Activated B cell treated with CpG ODN at 0.5 μM for 24 hours (primary cell): ENCODE measurements at regions not wholly inside any gene's neighbourhood (a gene's known extent, or its start where the extent isn't known, plus 50 kb on each side); places are given as distances from the start of the nearest gene placed in this dataset.

ENCODE experiments used
- ATAC-seq: fragments of 200-7000 bp; cut with Tn5 transposase; one replicate; pipeline ENCODE4 v1.10.0; 2021; ENCODE audit warnings: low read depth, mild to moderate bottlenecking, moderate library complexity
- CTCF ChIA-PET: fragments of 350-600 bp; sonication (Branson Sonifier 250); formaldehyde crosslinking; loops from one replicate; lab custom pipeline; 2021; ENCODE audit warnings: antibody characterized with exemption; lab: Charles Lee
- POLR2A ChIA-PET: fragments of 350-600 bp; sonication (Branson Sonifier 250); formaldehyde crosslinking; loops from one replicate; lab custom pipeline; 2021; ENCODE audit warnings: antibody characterized with exemption; lab: Charles Lee
- DNase-seq: peaks from one replicate; pipeline ENCODE4 v3.0.0; 2022
- H3K27ac Mint-ChIP-seq: one replicate; pipeline ENCODE4 v1.8.0; 2020; ENCODE audit warnings: mixed read lengths
- H3K27me3 Mint-ChIP-seq: one replicate; pipeline ENCODE4 v1.8.0; 2021; ENCODE audit warnings: mixed read lengths
- H3K36me3 Mint-ChIP-seq: one replicate; pipeline ENCODE4 v1.8.0; 2021; ENCODE audit warnings: low read depth, mixed read lengths
- H3K4me1 Mint-ChIP-seq: one replicate; pipeline ENCODE4 v1.8.0; 2021; ENCODE audit warnings: mixed read lengths
- H3K4me3 Mint-ChIP-seq: one replicate; pipeline ENCODE4 v1.8.0; 2020; ENCODE audit warnings: mild to moderate bottlenecking, mixed read lengths
- H3K9me3 Mint-ChIP-seq: one replicate; pipeline ENCODE4 v1.8.0; 2020; ENCODE audit warnings: mixed read lengths
- intact Hi-C: fragments of 100-400 bp; cut with micrococcal nuclease; formaldehyde crosslinking; loops from one replicate; pipeline ENCODE4 v1.15.1; 2024
- TF ChIP-seq, protein P1 (sequence below): fragments of 200-600 bp; IDR thresholded peaks from one replicate; pipeline ENCODE4 v1.8.0; 2022; ENCODE audit warnings: antibody characterized with exemption, mild to moderate bottlenecking

DNA sequence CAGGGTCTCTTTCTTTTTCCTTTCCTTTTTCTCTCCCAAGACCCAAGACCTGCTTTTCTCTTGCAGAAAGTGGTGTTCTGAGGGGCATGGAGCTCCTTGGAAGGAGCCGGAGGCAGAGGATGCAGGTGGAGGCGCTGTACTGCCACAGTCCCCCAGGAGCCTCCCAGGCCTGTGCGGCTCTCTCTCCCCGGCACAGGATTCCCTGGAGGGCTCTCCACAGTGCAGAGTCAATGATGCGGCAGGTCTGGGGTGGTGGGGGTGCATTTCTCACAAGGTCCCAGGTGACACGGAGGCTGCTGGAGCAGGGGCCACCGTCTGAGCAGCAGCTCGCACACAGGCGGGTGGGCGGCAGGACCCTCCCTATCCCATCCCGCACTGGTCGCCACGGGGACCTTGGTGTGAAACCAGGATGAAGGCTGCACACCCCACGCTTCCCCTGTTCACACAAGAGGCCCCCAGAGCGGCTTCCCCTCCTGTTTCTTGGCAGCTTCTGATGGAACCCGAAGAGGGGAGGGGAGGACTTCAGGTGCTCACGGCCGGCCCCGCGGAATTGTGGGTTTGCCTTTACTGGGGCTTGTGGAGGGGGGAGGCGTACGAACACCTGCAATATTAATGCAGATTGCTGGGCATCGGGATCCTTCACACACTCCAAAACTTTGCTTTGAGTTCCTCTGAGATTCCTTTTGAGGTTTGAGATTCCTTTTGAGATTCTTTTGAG is 186.9 kb downstream of the ENGASE start:
- intact Hi-C loops, result no loop called here
- Mint-ChIP-seq H3K27ac (no peak overlapping the region), H3K27me3 (peaks cover 15% of the 10 kb centered on the region), H3K36me3 (no peaks in the 10 kb centered on the region), H3K4me1 (no peaks in the 10 kb centered on the region), H3K4me3 (no peak overlapping the region), H3K9me3 (no peaks in the 10 kb centered on the region)
- ATAC-seq, result no peak
- ChIA-PET POLR2A (no interaction called here), CTCF (no interaction called here)
- TF ChIP-seq, protein P1, sequence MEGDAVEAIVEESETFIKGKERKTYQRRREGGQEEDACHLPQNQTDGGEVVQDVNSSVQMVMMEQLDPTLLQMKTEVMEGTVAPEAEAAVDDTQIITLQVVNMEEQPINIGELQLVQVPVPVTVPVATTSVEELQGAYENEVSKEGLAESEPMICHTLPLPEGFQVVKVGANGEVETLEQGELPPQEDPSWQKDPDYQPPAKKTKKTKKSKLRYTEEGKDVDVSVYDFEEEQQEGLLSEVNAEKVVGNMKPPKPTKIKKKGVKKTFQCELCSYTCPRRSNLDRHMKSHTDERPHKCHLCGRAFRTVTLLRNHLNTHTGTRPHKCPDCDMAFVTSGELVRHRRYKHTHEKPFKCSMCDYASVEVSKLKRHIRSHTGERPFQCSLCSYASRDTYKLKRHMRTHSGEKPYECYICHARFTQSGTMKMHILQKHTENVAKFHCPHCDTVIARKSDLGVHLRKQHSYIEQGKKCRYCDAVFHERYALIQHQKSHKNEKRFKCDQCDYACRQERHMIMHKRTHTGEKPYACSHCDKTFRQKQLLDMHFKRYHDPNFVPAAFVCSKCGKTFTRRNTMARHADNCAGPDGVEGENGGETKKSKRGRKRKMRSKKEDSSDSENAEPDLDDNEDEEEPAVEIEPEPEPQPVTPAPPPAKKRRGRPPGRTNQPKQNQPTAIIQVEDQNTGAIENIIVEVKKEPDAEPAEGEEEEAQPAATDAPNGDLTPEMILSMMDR, result no peak
- DNase-seq, result no peak

DNA sequence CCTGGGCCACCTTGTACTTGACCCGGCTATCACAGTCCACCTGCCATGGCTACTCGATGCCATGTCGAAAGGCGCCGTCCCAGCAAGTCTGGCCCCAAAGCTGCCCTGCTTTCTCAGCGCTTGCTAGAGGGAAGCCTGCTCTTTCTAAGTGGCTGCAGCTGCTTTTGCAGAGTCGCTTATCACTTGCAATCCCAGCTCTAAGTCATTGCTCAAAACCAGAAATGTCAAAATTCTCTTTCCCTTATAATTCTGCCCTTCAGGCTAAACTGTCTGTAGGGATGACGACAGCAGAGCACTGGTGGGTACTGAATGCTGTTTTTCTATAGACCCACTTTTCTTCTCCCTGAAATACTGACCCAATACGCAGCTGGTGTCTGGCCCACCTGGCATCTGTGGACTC is 184.2 kb downstream of the ENGASE start:
- ATAC-seq, result no peak
- CTCF ChIA-PET, result no interaction called here
- no peaks in the 10 kb centered on the region for H3K4me1 Mint-ChIP-seq
- H3K36me3 Mint-ChIP-seq, result no peaks in the 10 kb centered on the region
- POLR2A ChIA-PET, result no interaction called here
- no peaks in the 10 kb centered on the region for H3K9me3 Mint-ChIP-seq
- no peak overlapping the region for H3K27ac Mint-ChIP-seq
- TF ChIP-seq, protein P1, result no peak
- peaks cover 22% of the 10 kb centered on the region for H3K27me3 Mint-ChIP-seq
- DNase-seq, result no peak
- intact Hi-C loops, result no loop called here
- no peak overlapping the region for H3K4me3 Mint-ChIP-seq

DNA sequence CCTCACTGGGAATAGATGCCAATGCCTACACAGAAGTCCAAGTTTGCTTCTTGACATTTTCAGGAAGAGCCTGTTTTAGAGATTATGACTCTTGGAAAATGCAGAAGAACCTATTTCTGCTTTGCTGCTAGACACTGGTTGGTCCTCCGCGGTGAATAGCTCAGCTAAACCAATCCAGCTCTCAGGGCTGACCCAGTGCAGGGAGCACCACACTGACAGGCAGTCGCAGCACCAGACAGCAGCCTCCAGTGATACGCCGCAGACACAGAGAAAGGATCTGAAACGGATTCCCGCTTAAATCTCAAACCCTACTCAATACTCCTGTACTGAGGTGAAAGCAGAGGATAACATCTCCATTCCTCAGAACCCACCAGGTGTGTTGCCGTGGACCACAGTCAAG is 183.4 kb downstream of the ENGASE start:
- Mint-ChIP-seq H3K27ac (no peak overlapping the region), H3K4me3 (no peak overlapping the region), H3K27me3 (peaks cover 27% of the 10 kb centered on the region), H3K4me1 (peaks cover under 1% of the 10 kb centered on the region), H3K9me3 (no peaks in the 10 kb centered on the region), H3K36me3 (no peaks in the 10 kb centered on the region)
- ATAC-seq (no peak), DNase-seq (no peak)
- intact Hi-C loops, result no loop called here
- POLR2A ChIA-PET, result interaction anchor here (0.6 kb wide), 1 partner anchor 1108 kb away, joined by 3 read pairs; no protein-coding TSS in a partner anchor
- TF ChIP-seq, protein P1, result no peak
- CTCF ChIA-PET, result no interaction called here

DNA sequence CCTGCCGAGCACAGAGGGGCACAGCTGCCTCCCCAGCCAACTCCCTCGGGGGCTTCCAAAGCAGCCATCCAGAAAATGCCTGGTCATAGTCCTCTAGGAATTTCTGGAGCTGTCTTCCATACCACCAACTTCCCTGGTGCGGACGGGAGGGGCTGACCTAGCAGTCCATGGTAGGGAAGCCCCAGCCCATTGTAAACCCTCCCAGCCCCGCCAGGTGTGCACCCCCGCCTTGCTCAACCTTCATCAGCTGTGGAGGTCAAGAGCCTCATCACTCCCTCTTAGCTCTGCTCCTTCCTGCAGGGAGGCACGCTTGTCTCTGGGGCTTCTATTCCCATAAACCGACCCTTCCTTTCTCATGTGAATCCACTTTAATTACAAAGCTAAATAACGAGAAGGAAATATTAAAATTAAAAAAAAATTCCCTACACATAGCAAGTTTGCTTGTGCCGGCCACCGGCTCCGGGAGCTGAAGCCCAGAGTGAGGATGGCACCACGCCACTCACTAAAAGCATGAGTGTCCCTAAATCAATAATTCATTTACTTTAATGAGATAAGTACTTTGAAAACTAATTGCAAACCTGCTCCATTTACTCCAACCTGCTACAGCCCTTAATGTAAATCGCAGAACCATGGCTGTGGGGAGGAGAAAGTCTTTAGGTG is 181.4 kb downstream of the ENGASE start:
- CTCF ChIA-PET, result interaction anchor here (1.3 kb wide), 1 partner anchor 138 kb away, joined by 3 read pairs; no protein-coding TSS in a partner anchor
- intact Hi-C loops, result no loop called here
- H3K9me3 Mint-ChIP-seq, result no peaks in the 10 kb centered on the region

DNA sequence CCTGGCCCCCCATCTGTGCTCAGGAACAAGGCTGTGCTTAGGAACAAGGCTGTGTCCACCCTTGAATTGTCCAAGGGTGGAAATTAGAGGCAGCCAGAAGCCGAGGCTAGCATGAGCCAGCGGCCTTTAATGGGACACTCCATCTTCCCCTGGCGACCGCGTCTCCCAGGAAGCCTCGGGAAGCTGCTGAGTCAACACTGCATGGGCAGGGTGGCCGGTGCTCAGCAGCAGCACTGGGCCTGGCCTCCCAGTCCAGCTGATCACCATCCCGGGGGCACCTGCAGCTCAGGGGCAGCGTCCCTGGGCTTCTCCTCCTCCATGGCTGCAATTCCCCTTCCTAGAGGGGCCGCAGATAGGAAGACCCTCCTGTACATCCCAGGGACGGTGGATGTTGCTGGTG is 180.8 kb downstream of the ENGASE start:
- POLR2A ChIA-PET, result no interaction called here
- DNase-seq, result no peak

More for the DNA sequence above, 181.4 kb downstream of the ENGASE start:
- TF ChIP-seq, protein P1, result no peak
- POLR2A ChIA-PET, result no interaction called here
- Mint-ChIP-seq H3K4me3 (no peak overlapping the region), H3K36me3 (no peaks in the 10 kb centered on the region), H3K27ac (no peak overlapping the region), H3K27me3 (peaks cover 44% of the 10 kb centered on the region), H3K4me1 (peaks cover 3% of the 10 kb centered on the region)
- no peak for ATAC-seq
- no peak for DNase-seq

More for the DNA sequence above, 180.8 kb downstream of the ENGASE start:
- Mint-ChIP-seq H3K27ac (no peak overlapping the region), H3K36me3 (no peaks in the 10 kb centered on the region), H3K4me3 (no peak overlapping the region), H3K4me1 (peaks cover 3% of the 10 kb centered on the region), H3K27me3 (peaks cover 47% of the 10 kb centered on the region), H3K9me3 (no peaks in the 10 kb centered on the region)
- intact Hi-C loops, result no loop called here
- ATAC-seq, result no peak
- CTCF ChIA-PET, result interaction anchor here (1.3 kb wide), 1 partner anchor 138 kb away, joined by 3 read pairs; no protein-coding TSS in a partner anchor
- TF ChIP-seq, protein P1, result no peak
